Neural cell (in vitro differentiated cells): ENCODE measurements at regions not wholly inside any gene's neighbourhood (a gene's known extent, or its start where the extent isn't known, plus 50 kb on each side); places are given as distances from the start of the nearest gene placed in this dataset.

ENCODE experiments used
- RAD21 ChIP-seq: fragments of 450-650 bp; conservative IDR thresholded peaks from 2 replicates; pipeline ENCODE4 v1.6.1; 2014; ENCODE audit warnings: antibody characterized with exemption, mild to moderate bottlenecking, moderate library complexity
- TF ChIP-seq, protein P1 (sequence below): fragments of 450-650 bp; IDR thresholded peaks from 2 replicates; pipeline ENCODE4 v1.5.1; 2014; ENCODE audit warnings: antibody characterized with exemption, mild to moderate bottlenecking, moderate library complexity; ENCODE audit not compliant: poor library complexity, severe bottlenecking

DNA sequence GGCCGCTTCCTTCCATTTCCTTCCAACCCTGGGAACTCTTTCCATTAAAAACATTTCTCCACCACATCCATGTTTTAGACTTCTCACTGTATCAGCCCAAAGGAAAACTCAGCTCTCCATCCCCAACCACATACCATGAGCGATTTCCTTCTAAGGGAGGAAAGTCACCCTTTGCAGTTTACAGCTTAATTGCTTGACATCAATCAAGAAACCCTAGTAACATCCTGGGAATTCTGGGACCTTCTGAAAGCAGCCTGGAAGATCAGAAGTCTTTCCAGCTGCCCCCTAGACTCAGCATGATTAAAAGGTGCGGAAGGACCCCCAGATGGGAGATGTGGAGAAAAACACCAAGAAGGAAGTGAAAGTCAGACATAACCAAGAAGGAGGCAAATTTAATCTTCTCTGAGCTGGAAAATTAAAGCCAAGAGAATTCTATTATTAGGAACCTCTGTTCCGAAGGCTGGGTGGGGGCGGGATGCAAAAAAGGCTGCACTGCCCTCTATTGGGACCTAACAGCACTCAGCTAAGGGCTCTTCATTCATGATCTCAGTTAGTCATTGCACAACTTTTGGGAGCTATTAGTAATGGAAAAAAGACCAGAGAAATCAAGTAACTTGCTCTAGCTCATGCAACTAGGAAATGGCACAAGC lies 73.3 kb upstream of the PLXNC1 start:
- TF ChIP-seq RAD21 = peak; percentile 53
- TF ChIP-seq, protein P1, sequence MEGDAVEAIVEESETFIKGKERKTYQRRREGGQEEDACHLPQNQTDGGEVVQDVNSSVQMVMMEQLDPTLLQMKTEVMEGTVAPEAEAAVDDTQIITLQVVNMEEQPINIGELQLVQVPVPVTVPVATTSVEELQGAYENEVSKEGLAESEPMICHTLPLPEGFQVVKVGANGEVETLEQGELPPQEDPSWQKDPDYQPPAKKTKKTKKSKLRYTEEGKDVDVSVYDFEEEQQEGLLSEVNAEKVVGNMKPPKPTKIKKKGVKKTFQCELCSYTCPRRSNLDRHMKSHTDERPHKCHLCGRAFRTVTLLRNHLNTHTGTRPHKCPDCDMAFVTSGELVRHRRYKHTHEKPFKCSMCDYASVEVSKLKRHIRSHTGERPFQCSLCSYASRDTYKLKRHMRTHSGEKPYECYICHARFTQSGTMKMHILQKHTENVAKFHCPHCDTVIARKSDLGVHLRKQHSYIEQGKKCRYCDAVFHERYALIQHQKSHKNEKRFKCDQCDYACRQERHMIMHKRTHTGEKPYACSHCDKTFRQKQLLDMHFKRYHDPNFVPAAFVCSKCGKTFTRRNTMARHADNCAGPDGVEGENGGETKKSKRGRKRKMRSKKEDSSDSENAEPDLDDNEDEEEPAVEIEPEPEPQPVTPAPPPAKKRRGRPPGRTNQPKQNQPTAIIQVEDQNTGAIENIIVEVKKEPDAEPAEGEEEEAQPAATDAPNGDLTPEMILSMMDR = peak; percentile 51
